D341Med (cell line): ENCODE measurements at regions not wholly inside any gene's neighbourhood (a gene's known extent, or its start where the extent isn't known, plus 50 kb on each side); places are given as distances from the start of the nearest gene placed in this dataset.

ENCODE experiments used
- DNase-seq: peaks from one replicate; pipeline ENCODE4 v3.0.0; 2012; ENCODE audit warnings: low spot score

- peak; percentile 45 for DNase-seq
Measured at GRCh38 chr7:35450456-35451214, 196.7 kb upstream of the TBX20 start.

GRCh38 chr7:35448486-35448885, 194.6 kb upstream of the TBX20 start:
- DNase-seq, result no peak

GRCh38 chr7:35446091-35446490, 192.2 kb upstream of the TBX20 start:
- DNase-seq, result no peak

- DNase-seq, result no peak
Measured at GRCh38 chr7:35437619-35438275, 183.8 kb upstream of the TBX20 start.

- DNase-seq, result no peak
Measured at GRCh38 chr7:35436452-35436851, 182.6 kb upstream of the TBX20 start.

GRCh38 chr7:35430547-35431153, 176.8 kb upstream of the TBX20 start:
- no peak for DNase-seq

- peak; percentile 85 for DNase-seq
Measured at GRCh38 chr7:35424869-35425495, 171.1 kb upstream of the TBX20 start.

GRCh38 chr7:35424440-35424839, 170.5 kb upstream of the TBX20 start:
- no peak for DNase-seq

GRCh38 chr7:35422715-35423114, 168.8 kb upstream of the TBX20 start:
- DNase-seq, result no peak

- no peak for DNase-seq
Measured at GRCh38 chr7:35420656-35421055, 166.8 kb upstream of the TBX20 start.

GRCh38 chr7:35419391-35419755, 165.5 kb upstream of the TBX20 start:
- no peak for DNase-seq

GRCh38 chr7:35418716-35419390, 165.0 kb upstream of the TBX20 start:
- DNase-seq, result no peak

- DNase-seq, result no peak
Measured at GRCh38 chr7:35416568-35416967, 162.7 kb upstream of the TBX20 start.

GRCh38 chr7:35415411-35415822, 161.5 kb upstream of the TBX20 start:
- no peak for DNase-seq

- no peak for DNase-seq
Measured at GRCh38 chr7:35411331-35411730, 157.4 kb upstream of the TBX20 start.

- no peak for DNase-seq
Measured at GRCh38 chr7:35405461-35405860, 151.6 kb upstream of the TBX20 start.

- no peak for DNase-seq
Measured at GRCh38 chr7:35401217-35401879, 147.4 kb upstream of the TBX20 start.

- no peak for DNase-seq
Measured at GRCh38 chr7:35399840-35400239, 145.9 kb upstream of the TBX20 start.

- DNase-seq, result no peak
Measured at GRCh38 chr7:35399216-35399615, 145.3 kb upstream of the TBX20 start.

- no peak for DNase-seq
Measured at GRCh38 chr7:35398518-35398917, 144.6 kb upstream of the TBX20 start.

- DNase-seq, result no peak
Measured at GRCh38 chr7:35390146-35390545, 136.2 kb upstream of the TBX20 start.

- DNase-seq, result no peak
Measured at GRCh38 chr7:35389636-35390035, 135.7 kb upstream of the TBX20 start.
